ENCODE measurements at regions not wholly inside any gene's neighbourhood (a gene's known extent, or its start where the extent isn't known, plus 50 kb on each side); places are given as distances from the start of the nearest gene placed in this dataset.

DNA sequence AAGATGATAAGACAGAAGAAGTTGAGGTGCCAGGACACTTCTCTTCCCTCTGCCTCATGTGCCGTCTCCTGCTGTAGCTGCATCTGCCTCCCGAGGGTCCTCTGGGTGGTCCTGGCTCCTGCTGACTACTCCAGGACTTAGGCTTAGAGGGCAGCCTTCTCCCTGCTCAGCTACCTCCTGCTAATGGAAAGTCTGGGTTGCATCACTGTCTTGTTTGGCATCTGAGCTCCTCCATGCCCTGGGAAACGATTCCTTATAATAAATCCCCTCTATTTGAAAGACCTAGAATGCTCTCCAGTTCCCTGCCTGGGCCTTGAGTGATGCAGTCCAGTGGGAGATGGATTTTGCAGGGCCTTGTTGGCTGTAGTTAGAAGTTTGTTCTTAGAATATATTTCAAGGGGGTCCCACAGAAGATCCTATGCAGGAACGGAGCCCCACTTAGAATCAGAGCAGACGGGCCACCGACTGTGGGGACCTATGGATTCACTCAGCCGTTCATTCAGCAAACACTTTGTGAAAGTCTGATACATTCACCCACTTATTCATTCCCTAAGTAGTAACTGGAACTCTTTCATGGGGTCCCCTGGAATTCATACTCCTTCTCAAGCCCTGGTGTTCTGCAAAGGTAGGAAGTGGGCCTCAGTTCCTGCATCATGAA, 269.8 kb upstream of the HDAC4 start:
- in situ Hi-C loops (cut with HindIII; ENCODE audit: low pct_unique_long_range_greater_than_20kb, low sequenced_read_pairs), result no loop called here
- no peak for DNase-seq (ENCODE audit: low read depth)

DNA sequence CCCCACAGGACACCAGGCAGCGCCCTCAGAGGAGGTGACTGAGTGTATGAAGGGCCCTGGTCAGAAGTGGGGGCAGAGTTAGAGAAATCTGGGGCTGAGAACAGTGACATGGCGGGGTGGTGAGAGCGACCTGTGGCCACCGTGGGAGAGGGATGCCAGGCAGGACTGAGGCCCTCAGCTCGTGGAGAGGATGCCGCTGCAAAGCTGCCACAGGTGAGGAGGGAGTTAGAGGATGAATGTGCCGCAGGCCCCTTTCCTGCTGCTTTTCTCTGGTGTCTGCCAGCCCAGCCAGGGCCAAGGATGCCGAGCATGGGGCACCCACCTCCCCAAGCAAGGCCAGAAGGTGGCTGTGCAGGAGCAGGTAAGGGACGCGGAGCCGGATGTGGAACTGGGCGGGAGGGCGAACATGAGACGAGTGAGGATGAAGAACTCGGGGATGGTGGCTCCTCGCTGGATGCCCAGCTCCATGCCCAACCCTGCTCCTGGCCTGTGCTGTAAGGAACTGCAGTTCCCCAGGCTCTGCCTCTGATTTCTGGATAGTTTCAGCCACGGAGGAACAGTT, 269.2 kb upstream of the HDAC4 start:
- in situ Hi-C loops (cut with HindIII; ENCODE audit: low pct_unique_long_range_greater_than_20kb, low sequenced_read_pairs), result no loop called here
- no peak for DNase-seq (ENCODE audit: low read depth)

DNA sequence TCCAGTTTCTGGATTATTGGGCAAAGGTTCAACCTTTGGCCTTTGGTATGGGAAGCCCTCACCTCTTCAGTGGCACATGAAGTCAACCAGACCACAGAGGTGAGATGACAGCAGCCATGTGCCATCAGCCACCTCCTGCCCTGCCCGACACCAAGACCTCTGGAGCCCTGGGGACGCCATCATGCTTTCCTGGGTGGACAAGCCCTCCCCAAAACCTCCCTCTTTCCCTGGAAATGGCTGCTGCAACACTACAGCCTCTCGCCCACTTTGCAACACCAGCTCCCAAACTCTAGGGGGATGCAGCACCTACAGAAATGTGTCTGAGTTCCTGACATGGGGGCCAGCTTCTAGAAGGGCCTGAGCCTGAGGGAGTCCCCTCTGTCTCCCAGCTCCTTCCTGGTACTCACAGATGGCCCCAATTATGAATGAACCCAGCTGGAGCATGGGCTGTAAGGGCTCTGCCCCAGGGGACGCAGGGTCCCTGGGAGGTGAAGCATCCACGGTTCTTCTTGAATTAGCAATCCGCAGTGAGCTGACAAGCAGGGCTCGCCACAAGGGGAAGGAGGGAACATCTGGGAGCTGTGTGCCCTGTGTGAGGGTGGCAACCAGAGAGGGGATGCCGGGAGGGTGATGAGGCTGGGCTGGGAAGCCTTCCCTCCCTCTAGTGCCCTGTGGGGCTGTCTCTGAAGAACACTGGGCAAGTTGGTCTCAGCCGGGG, 268.5 kb upstream of the HDAC4 start:
- DNase-seq (ENCODE audit: low read depth), result no peak
- in situ Hi-C loops (cut with HindIII; ENCODE audit: low pct_unique_long_range_greater_than_20kb, low sequenced_read_pairs), result no loop called here

DNA sequence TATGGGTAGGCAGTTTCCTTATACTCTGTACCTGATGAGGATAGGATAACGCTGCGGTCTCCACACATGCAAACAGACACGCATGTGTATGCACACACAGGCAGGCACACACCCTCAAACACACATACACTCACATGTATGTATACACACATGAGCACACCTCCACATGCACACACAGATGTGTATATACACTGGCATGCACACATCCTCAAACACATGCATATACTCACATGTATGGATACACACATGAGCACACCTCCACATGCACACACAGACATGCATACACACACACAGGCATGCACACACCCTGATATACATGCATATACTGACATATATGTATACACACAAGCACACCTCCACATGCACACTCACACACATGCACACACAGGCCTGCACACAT, 267.8 kb upstream of the HDAC4 start:
- no peak for DNase-seq (ENCODE audit: low read depth)
- in situ Hi-C loops (cut with HindIII; ENCODE audit: low pct_unique_long_range_greater_than_20kb, low sequenced_read_pairs), result no loop called here

DNA sequence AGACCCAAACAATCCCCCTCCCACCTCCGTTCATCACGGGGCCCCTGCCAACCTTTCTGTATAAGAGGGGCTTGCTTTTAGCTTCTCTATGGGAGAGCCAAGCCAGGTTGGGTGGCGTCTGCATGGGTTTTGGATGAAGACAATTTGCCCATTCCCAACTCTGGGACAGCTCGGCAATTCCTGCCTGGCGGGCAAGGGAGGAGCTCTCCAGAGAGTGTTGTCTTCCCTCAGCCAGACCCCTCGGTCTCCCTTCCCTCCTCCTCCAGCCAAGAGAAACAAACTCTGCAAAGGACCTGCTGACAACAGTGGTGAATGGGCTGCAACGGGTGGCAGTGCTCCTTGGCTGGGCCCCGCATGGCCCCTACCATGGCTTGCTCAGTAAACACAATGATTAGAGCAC, 267.2 kb upstream of the HDAC4 start:
- in situ Hi-C loops (cut with HindIII; ENCODE audit: low pct_unique_long_range_greater_than_20kb, low sequenced_read_pairs), result no loop called here
- DNase-seq (ENCODE audit: low read depth), result no peak

DNA sequence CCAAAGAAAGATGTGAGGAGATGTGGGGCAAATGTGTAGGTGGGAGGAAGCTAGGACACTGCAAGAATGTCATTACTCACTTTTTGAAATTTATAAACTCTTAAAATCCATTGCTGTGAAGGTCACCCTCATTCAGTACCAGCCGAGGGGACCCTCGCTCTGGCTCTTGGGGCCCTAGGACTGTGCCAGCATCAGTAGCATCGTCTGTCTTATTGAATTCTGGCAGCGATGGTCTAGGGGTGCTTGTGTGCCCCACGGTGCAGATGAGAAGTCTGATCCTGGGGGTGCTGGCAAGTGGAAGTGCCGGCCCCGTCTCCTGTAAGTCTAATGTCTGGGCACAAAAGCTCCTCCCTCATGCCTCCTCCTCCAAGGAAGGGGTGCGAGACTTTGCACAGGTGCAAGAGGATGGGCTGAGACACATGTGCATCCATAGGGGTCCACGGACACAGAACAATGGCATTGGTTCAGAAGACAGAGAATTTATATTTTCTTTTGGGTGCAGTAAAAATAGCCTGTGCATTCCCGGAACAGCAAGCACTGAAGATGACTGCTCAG, 266.7 kb upstream of the HDAC4 start:
- no peak for DNase-seq (ENCODE audit: low read depth)
- in situ Hi-C loops (cut with HindIII; ENCODE audit: low pct_unique_long_range_greater_than_20kb, low sequenced_read_pairs), result no loop called here

DNA sequence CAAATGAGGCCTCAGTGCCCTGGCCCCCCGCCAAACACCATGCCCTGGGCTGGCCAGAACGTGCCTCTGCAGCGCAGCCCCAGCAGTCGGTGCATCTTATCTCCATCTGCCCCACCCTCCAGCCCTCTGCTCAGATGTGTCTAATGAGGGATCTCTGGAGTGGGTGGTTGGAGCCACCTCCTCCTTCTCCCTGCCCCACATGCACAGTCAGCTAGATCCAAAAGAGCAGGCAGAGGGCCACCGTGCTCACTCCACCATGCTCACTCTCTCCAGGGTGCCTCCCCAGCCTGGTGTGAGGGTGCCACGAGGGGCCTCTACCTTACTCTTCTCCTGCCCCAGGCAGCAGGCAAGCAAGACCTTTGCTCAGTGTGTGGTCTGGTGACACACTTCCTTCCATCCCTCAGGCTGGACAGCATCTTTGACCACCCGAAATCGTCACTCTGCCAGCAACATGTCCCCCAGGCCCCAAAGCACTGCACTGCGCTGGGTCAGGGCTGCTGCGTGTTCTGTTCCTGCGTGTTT, 266.1 kb upstream of the HDAC4 start:
- DNase-seq (ENCODE audit: low read depth), result no peak
- in situ Hi-C loops (cut with HindIII; ENCODE audit: low pct_unique_long_range_greater_than_20kb, low sequenced_read_pairs), result no loop called here

DNA sequence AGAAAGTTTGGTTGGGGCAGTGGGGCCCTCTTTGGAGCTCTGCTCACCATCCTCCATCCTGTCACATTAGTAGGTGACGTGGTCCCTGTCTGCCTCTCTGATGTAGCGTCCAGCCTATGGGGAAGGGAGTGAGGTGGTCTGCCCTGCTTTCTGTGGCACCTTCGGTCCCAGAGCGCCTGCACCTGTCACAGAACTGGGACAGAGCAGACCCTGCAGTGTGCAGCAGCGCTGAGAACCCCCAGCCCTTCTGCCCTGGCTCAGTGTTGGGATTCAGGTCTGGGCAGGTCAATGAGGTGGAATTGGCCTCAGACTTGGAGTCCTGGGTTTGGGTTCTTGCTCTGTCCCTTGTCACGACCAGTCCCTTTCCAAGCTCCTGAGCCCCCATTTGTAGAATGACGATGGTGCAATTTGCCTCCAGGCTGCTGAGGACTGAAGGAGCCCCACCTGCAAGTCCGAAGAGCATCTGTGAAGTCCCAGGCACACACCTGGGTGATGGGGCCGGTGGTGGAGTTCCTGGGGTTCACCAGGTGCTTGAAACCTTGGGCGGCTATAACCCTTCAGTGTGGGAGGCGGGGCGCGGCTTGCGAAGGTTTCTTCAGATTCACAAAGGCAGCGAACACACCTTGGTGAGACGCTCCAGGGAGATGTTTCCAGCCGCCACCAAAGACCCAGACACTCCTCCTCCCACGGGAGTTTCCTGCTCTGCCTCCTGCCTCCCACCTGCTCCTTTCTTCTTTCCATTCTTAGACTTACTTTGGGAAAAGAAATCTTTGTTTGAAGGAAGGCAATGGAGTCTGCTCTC, 265.4 kb upstream of the HDAC4 start:
- DNase-seq (ENCODE audit: low read depth), result no peak
- in situ Hi-C loops (cut with HindIII; ENCODE audit: low pct_unique_long_range_greater_than_20kb, low sequenced_read_pairs), result no loop called here

DNA sequence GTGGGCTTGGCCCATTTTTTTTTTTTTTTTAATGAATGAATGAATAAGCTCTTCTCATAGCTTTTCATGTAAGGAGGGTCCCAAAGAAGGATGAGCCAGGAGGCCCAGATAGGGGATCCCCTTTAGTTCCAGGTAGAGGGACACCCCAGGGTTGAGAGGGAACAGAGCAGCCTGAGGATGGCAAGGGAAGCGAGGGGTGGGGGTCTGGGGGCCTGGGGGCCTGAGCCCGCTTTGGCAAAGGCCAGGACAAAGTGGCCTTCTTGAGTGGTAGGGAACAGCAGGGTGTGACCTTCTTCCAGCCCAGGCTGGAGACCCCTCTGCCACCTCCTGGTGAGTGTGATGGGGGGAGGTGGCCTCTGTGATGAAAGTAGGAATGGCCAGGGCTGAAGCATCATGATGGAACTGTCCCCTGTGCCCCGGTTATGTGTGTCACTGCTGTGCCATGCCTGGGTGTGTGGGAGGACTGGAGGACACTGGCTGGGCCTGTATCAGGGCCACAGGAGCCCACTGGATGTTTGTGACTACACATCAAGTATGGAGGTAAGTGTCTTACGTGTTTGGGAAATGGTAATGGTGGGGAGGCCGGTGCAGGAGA, 263.5 kb upstream of the HDAC4 start:
- no peak for DNase-seq (ENCODE audit: low read depth)
- in situ Hi-C loops (cut with HindIII; ENCODE audit: low pct_unique_long_range_greater_than_20kb, low sequenced_read_pairs), result no loop called here

DNA sequence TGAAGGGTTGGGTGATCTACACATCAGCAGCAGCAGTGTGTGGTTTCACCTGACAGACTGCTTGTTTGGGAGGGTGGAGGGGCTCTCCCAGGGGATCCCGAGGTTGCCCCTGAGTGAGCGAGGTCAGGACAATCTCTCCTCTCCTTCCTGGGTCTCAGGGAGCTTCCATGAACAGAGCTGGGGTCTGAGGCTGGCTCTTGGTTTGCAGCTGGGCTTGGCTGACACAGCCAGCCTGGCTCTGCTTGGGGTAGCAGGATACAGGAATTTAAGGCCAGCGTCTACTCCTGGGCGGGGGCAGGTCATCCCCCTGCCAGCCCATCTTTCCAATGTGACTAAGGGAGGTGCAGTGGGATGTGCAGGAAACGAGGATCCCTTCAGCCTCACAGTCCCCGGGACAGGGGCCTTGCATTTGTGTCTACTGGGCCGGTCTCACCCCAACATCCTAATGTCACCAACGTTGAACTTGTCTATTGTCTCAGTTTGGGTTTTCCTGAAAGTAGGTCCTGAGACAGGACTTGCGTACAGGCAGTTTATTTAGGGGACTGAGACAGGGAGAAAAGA, 262.6 kb upstream of the HDAC4 start:
- no peak for DNase-seq (ENCODE audit: low read depth)
- in situ Hi-C loops (cut with HindIII; ENCODE audit: low pct_unique_long_range_greater_than_20kb, low sequenced_read_pairs), result no loop called here

DNA sequence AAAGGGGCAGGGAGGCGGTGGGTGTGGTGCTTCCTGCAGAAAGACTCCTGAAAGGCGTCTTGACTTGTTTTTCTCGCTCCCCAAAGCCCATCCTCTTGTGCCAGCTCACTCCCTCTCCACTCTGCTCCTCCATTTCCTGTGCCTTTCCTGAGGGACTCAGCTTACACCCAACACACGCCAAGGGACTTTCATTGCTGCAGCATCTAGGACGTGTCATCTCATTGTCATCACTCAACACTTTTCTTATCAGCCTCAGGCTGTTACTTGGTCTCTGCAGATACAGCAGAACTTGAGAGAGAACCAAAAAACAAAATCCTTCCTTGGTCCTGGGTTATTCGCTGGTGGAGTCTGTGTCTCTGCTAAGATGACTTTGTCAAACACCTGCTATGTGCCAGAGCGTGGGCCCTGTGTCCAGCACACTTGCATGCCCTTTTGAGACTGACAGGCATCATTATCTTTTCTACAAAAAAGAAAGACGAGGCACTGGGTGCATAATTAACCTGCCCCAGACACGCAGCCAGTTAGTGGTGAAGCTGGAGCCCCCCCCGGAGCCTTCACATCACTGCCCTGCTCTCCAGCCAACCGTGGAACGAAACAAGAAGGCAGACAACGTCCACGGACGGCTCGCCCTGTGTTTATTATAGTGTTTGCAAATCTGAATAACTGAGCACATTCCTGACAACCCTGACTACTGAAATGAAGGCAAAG, 261.7 kb upstream of the HDAC4 start:
- DNase-seq (ENCODE audit: low read depth), result no peak
- in situ Hi-C loops (cut with HindIII; ENCODE audit: low pct_unique_long_range_greater_than_20kb, low sequenced_read_pairs), result no loop called here

DNA sequence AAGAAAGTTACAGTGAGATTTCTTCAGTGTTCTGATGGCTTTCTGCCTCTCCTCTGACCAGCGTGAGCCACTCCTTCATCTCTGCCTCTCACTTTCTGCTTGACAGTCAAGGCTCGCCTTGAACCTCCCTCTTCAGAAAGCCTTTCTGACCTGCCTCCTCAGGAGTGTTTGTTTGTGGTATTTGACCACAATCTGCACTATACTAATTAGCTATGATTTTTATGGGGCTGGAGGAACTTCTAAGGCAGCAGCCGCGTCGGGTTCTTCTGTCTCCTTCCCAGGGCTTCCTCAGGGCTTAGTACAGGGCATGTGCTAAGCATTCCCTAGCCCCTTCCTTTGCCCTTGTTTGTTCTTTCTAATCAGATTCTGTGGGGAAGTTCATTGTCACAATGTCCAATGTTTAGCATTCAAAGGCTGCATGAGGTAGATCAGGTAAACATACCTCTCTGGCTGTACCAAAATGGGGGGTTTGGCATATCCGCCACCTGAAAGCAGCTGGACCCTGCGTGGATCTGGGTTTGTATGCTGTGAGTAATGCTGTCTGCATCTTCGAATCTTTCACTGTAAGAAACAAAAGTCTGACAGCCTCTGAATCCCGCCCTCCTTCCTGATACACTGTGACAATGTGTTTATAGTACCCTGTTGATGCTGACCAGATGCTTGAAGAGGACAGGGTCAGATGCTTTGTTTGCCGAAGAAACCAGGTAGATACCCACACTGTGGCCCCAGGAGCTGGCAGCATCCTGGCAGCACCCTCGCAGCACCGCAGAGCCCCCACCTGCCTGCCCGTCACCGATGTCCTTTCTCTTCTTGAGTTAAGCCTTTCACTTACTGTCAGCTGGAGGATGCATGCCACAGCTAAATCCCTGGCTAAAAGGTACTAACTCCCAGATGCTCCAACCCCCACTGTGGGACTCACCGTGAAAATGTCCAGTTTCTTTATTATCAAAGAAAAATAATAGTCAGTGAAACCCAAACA, 260.8 kb upstream of the HDAC4 start:
- in situ Hi-C loops (cut with HindIII; ENCODE audit: low pct_unique_long_range_greater_than_20kb, low sequenced_read_pairs), result no loop called here
- no peak for DNase-seq (ENCODE audit: low read depth)

DNA sequence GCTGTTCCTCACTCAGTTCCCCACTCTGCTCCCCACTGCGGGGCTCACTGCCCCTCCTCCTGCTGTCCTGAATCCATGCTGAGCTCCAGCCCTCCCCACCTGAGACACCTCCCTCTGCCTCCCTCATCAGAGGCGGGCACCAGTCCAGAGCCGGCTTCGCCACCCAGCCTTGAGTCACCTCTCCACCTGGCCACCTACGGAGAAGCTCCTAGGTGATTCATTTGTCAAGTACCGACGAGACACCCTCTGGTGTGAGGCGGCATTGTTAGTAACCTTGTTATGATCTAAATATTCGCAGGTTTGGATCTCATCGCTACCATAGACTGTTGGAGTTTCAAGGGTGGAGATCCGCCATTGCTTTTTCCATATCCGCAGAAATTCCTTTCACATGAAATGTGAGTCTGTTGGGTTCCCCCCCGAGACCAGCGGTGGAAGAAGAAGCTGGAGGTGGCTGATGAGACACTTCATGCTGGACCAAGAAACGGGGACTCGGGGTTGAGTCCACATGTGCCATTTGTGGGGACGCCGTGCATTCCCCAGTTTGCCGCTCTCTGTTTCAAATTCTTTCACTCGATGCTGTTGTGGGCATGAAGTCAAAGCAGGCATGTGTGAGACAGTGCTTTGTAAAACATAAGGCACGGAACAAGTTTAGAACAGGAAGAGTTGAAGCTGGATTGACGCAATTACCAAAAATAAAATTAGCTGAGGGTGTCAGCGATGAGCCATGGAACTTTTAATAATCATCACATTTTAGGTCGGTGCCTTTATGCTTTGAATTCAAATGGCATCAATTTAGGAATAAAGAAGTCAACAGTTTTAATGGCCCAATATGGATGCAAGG, 259.8 kb upstream of the HDAC4 start:
- no peak for DNase-seq (ENCODE audit: low read depth)
- in situ Hi-C loops (cut with HindIII; ENCODE audit: low pct_unique_long_range_greater_than_20kb, low sequenced_read_pairs), result no loop called here

DNA sequence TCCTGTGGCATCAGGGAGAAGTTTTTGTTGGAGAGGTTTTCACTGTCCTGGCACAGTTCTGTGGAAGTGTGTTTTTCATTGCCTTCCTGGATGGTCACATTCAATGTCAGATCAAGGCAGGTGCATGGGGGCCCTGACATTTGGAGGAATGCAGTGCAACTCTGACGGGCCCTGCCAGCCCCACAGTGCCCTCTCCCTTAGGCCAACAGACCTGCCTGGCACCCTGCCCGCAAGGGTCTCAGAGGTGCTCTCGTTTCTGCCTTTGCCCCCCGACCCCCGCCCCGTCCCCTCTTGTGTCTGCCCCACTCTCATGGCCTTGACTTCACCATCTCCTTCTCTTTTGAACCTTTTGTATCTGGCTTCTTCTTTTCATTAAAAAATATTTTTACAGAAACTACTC, 257.2 kb upstream of the HDAC4 start:
- in situ Hi-C loops (cut with HindIII; ENCODE audit: low pct_unique_long_range_greater_than_20kb, low sequenced_read_pairs), result no loop called here
- no peak for DNase-seq (ENCODE audit: low read depth)

DNA sequence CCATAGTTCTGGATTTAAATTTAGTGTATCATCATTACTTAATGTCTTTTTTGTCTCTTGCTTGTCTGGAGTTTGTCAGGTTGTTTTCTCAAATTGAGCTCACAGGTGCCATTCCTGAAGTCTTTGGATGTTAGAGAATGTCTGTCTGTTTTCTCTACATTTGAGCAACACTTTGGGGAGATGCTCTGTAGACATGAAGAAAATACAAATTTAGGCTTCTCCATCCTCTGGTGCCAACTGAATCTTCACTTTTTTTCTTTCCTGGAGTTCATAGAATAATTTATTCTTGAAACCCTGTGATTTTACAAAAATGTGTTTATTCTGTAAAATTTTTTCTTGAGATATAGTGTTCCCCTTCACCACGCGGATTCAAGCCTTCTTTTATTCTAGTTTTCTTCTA, 256.4 kb upstream of the HDAC4 start:
- in situ Hi-C loops (cut with HindIII; ENCODE audit: low pct_unique_long_range_greater_than_20kb, low sequenced_read_pairs), result no loop called here

DNA sequence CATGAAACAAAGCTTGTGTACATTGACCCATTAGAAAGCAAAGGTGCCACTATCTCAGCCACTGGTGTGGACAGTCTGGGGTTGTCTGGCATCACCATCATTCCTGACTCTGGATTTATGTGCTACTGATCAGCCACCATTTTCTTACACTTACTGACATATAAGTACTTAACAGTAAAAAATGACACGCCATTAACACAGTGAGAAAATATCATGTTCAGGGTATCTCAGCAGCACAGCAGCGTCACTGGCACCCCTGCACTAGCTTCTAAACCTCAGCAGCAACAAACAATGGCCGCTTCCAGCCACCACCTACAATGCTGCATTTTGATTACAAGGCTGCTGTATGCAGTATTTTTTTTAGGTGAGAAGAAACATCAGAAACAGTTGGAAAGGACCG, 253.4 kb upstream of the HDAC4 start:
- no peak for DNase-seq (ENCODE audit: low read depth)
- in situ Hi-C loops (cut with HindIII; ENCODE audit: low pct_unique_long_range_greater_than_20kb, low sequenced_read_pairs), result no loop called here

More for the DNA sequence above, 256.4 kb upstream of the HDAC4 start:
- no peak for DNase-seq (ENCODE audit: low read depth)

All from Caki2 (cell line).